Fibroblast of lung (primary cell): ENCODE measurements at regions not wholly inside any gene's neighbourhood (a gene's known extent, or its start where the extent isn't known, plus 50 kb on each side); places are given as distances from the start of the nearest gene placed in this dataset.
A peak's percentile ranks its signal among the peaks of the same experiment; 100 is the strongest.

Source experiments
- DNase-seq, 2 donors: peaks; one replicate each; pipeline versions ENCODE4 v3.0.0 to v3.0.0-alpha.2; 2010; ENCODE audit warnings: low read depth in 2 of 2
- H2AFZ ChIP-seq: 2 replicates; pipeline ENCODE4 v1.5.1; 2012; ENCODE audit warnings: low read length, control low read depth, inconsistent platforms
- H3K27ac ChIP-seq: 2 replicates; pipeline ENCODE4 v1.5.1; 2011; ENCODE audit warnings: low read length, control low read depth; ENCODE audit not compliant: insufficient read depth
- H3K27me3 ChIP-seq: 2 replicates; pipeline ENCODE4 v1.5.1; 2011; ENCODE audit warnings: mild to moderate bottlenecking, low read length; ENCODE audit not compliant: control insufficient read depth, insufficient read depth
- H3K36me3 ChIP-seq: 2 replicates; pipeline ENCODE4 v1.5.1; 2011; ENCODE audit warnings: low read length; ENCODE audit not compliant: control insufficient read depth, insufficient read depth
- H3K4me1 ChIP-seq: 2 replicates; pipeline ENCODE4 v1.5.1; 2011; ENCODE audit warnings: low read length; ENCODE audit not compliant: control insufficient read depth, insufficient read depth; ENCODE audit errors: extremely low read depth
- H3K4me2 ChIP-seq: 2 replicates; pipeline ENCODE4 v1.5.1; 2011; ENCODE audit warnings: low read length, control low read depth; ENCODE audit not compliant: insufficient read depth; ENCODE audit errors: extremely low read depth
- H3K4me3 ChIP-seq, 4 experiments: fragments of 200-600 bp in 1 of 4; sonication (generic) in 1 of 4; replicated peaks in 1 of 4; 2 replicates each; pipeline ENCODE4 v1.5.1; 2011 to 2016; ENCODE audit warnings: low read length in 4 of 4, low read depth in 3 of 4, mild to moderate bottlenecking in 3 of 4, control low read depth in 2 of 4, inconsistent platforms in 1 of 4, mixed read lengths in 1 of 4; ENCODE audit not compliant: insufficient read depth in 1 of 4; ENCODE audit errors: control extremely low read depth in 1 of 4
- H3K79me2 ChIP-seq: 2 replicates; pipeline ENCODE4 v1.5.1; 2012; ENCODE audit warnings: mild to moderate bottlenecking, low read length, inconsistent platforms; ENCODE audit not compliant: control insufficient read depth, insufficient read depth
- H3K9ac ChIP-seq: 2 replicates; pipeline ENCODE4 v1.5.1; 2011; ENCODE audit warnings: mild to moderate bottlenecking, low read length, control low read depth; ENCODE audit not compliant: insufficient read depth
- H3K9me3 ChIP-seq: 2 replicates; pipeline ENCODE4 v1.5.1; 2012; ENCODE audit warnings: low read depth, low read length; ENCODE audit not compliant: control insufficient read depth, insufficient read depth
- H4K20me1 ChIP-seq: 2 replicates; pipeline ENCODE4 v1.5.1; 2011; ENCODE audit warnings: low read length; ENCODE audit not compliant: control insufficient read depth, insufficient read depth; ENCODE audit errors: extremely low read depth
- CTCF ChIP-seq, 2 donors: IDR thresholded peaks in 1 of 2; conservative IDR thresholded peaks in 1 of 2; 1 replicate in 1 of 2; 2 replicates in 1 of 2; pipeline ENCODE4 v1.5.1; 2011 to 2012; ENCODE audit warnings: low read length in 2 of 2, control low read depth in 1 of 2, inconsistent platforms in 1 of 2, low read depth in 1 of 2, mild to moderate bottlenecking in 1 of 2
- EZH2 ChIP-seq: IDR thresholded peaks from 2 replicates; pipeline ENCODE4 v1.5.1; 2012; ENCODE audit warnings: low read length, control low read depth, mild to moderate bottlenecking; ENCODE audit errors: missing control alignments

GRCh38 chr5:142432961-142433360 lies 108.1 kb upstream of the SPRY4 start:
- DNase-seq, result peak in 1 of 2 donors; percentile 18
- Histone ChIP-seq H3K4me2 (no peak overlapping the region), H3K79me2 (no peaks in the 10 kb centered on the region), H4K20me1 (no peaks in the 10 kb centered on the region), H2AFZ (no peak overlapping the region), H3K4me1 (no peaks in the 10 kb centered on the region), H3K36me3 (no peaks in the 10 kb centered on the region), H3K27me3 (no peaks in the 10 kb centered on the region), H3K27ac (no peak overlapping the region), H3K9me3 (no peaks in the 10 kb centered on the region), H3K9ac (no peak overlapping the region), H3K4me3 (no peak overlapping the region)
- no peak for TF ChIP-seq CTCF (conservative IDR thresholded peaks at IDR 0.05 in 1 of 2, IDR thresholded peaks at IDR 0.05 in 1 of 2; ENCODE audit: low read depth in 1 of 2, low read length in 2 of 2)

GRCh38 chr5:142432369-142432863 lies 107.6 kb upstream of the SPRY4 start:
- TF ChIP-seq EZH2, result no peak
- TF ChIP-seq CTCF (conservative IDR thresholded peaks at IDR 0.05 in 1 of 2, IDR thresholded peaks at IDR 0.05 in 1 of 2; ENCODE audit: low read depth in 1 of 2, low read length in 2 of 2), result no peak
- Histone ChIP-seq H2AFZ (no peak overlapping the region), H3K4me3 (no peak overlapping the region), H3K27me3 (no peaks in the 10 kb centered on the region), H4K20me1 (no peaks in the 10 kb centered on the region), H3K27ac (no peak overlapping the region), H3K4me1 (no peaks in the 10 kb centered on the region), H3K9me3 (no peaks in the 10 kb centered on the region), H3K36me3 (no peaks in the 10 kb centered on the region), H3K79me2 (no peaks in the 10 kb centered on the region), H3K4me2 (no peak overlapping the region), H3K9ac (no peak overlapping the region)
- no peak for DNase-seq

- no peaks in the 10 kb centered on the region for H3K9me3 ChIP-seq
- TF ChIP-seq EZH2 (no peak), CTCF (conservative IDR thresholded peaks at IDR 0.05 in 1 of 2, IDR thresholded peaks at IDR 0.05 in 1 of 2; ENCODE audit: low read depth in 1 of 2, low read length in 2 of 2) (no peak)
- H3K79me2 ChIP-seq, result no peaks in the 10 kb centered on the region
- no peak overlapping the region for H3K9ac ChIP-seq
- H3K4me2 ChIP-seq, result no peak overlapping the region
- no peaks in the 10 kb centered on the region for H3K27me3 ChIP-seq
- no peak overlapping the region for H2AFZ ChIP-seq
- H3K36me3 ChIP-seq, result no peaks in the 10 kb centered on the region
- H4K20me1 ChIP-seq, result no peaks in the 10 kb centered on the region
- no peak for DNase-seq
- H3K4me3 ChIP-seq, result no peak overlapping the region
- peaks cover 15% of the 10 kb centered on the region for H3K4me1 ChIP-seq
- H3K27ac ChIP-seq, result no peak overlapping the region
Observed at GRCh38 chr5:142428773-142429473, 104.1 kb upstream of the SPRY4 start.
